Astrocyte of the hippocampus (primary cell): ENCODE measurements at regions not wholly inside any gene's neighbourhood (a gene's known extent, or its start where the extent isn't known, plus 50 kb on each side); places are given as distances from the start of the nearest gene placed in this dataset.
"Not testable (repeated sequence)": the region's sequence is repeated elsewhere in the genome, so short reads cannot be mapped to it uniquely, and the experiment has no call there.

Experiments used
- DNase-seq: peaks from one replicate; pipeline ENCODE4 v3.0.0; 2011; ENCODE audit warnings: low read depth, low spot score

GRCh38 chr7:106346167-106346677 is 61.4 kb upstream of the NAMPT start:
- DNase-seq = no peak

- no peak for DNase-seq
Observed at GRCh38 chr7:106345421-106346166, 60.8 kb upstream of the NAMPT start.

GRCh38 chr7:106344861-106345260 is 60.1 kb upstream of the NAMPT start:
- no peak for DNase-seq

- no peak for DNase-seq
Observed at GRCh38 chr7:106344211-106344610, 59.4 kb upstream of the NAMPT start.

GRCh38 chr7:106342049-106342448 is 57.3 kb upstream of the NAMPT start:
- DNase-seq = not testable (repeated sequence)

- not testable (repeated sequence) for DNase-seq
Observed at GRCh38 chr7:106340247-106340596, 55.4 kb upstream of the NAMPT start.

GRCh38 chr7:106339513-106340246 is 54.9 kb upstream of the NAMPT start:
- no peak for DNase-seq

GRCh38 chr7:106337754-106338153 is 53.0 kb upstream of the NAMPT start:
- DNase-seq = no peak

- DNase-seq = no peak
Observed at GRCh38 chr7:106335814-106336213, 51.0 kb upstream of the NAMPT start.
